PFSK-1 (cell line): ENCODE measurements at regions not wholly inside any gene's neighbourhood (a gene's known extent, or its start where the extent isn't known, plus 50 kb on each side); places are given as distances from the start of the nearest gene placed in this dataset.

Source experiments
- POLR2AphosphoS5 ChIP-seq: IDR thresholded peaks from 2 replicates; pipeline ENCODE4 v1.6.1; 2012; ENCODE audit warnings: low read depth, mild to moderate bottlenecking, control low read depth, low read length, moderate library complexity
- SIN3A ChIP-seq: IDR thresholded peaks from 2 replicates; pipeline ENCODE4 v1.6.1; 2012; ENCODE audit warnings: mild to moderate bottlenecking, low read length, moderate library complexity, borderline replicate concordance; ENCODE audit not compliant: insufficient read depth

DNA sequence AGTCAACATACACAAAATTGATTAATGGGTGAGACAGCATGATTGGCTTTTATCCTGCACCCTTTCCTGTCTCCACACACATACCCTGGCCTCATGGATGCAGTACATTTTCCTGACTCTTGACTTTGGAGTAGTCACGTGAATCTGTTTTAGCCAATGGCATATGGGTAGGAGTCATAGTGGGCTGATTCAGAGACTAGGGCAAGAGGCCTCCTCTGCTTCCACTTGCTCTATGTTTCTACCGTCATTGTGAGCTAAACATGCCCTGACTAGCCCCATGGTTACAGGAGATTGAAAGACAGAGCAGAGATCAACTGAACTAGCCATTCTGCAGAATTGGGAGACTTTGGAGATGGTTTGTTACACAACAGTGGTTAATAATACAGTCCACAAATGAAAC is 850.0 kb downstream of the DHX35 start:
- TF ChIP-seq SIN3A (no peak), POLR2AphosphoS5 (no peak)
